Urinary bladder (tissue), 3 donors: ENCODE measurements at regions not wholly inside any gene's neighbourhood (a gene's known extent, or its start where the extent isn't known, plus 50 kb on each side); places are given as distances from the start of the nearest gene placed in this dataset.
"Not testable (repeated sequence)": the region's sequence is repeated elsewhere in the genome, so short reads cannot be mapped to it uniquely, and the experiment has no call there.

Experiments used
- DNase-seq: peaks from one replicate; pipeline ENCODE4 v3.0.0-alpha.2; 2015; ENCODE audit errors: extremely low spot score
- H3K27ac ChIP-seq: one replicate; pipeline ENCODE4 v1.5.1; 2013; ENCODE audit warnings: low read depth, mild to moderate bottlenecking, moderate library complexity
- H3K36me3 ChIP-seq: one replicate; pipeline ENCODE4 v1.6.1; 2013; ENCODE audit warnings: mild to moderate bottlenecking, moderate library complexity; ENCODE audit not compliant: insufficient read depth
- H3K4me1 ChIP-seq: one replicate; pipeline ENCODE4 v1.6.1; 2013; ENCODE audit warnings: mild to moderate bottlenecking, moderate library complexity; ENCODE audit not compliant: insufficient read depth
- H3K4me3 ChIP-seq: one replicate; pipeline ENCODE4 v1.5.1; 2013; ENCODE audit warnings: low read depth, low read length
- WGBS: extraction: QIAGEN DNeasy Blood & Tissue Kit; methylation state at CpG from one replicate; pipeline ENCODE4 v1.1.7; 2013; 5-methylcytosine and 5-hydroxymethylcytosine counted together
- donor health status: healthy with polysubstance abuse.
- donor health status: healthy.

GRCh38 chr21:10325546-10325945 lies 195.8 kb upstream of the TPTE start:
- DNase-seq, result peak; percentile 98
- H3K27ac ChIP-seq, result peak overlapping the region; percentile 6
- not testable (repeated sequence) for H3K4me3 ChIP-seq, H3K4me1 ChIP-seq, H3K36me3 ChIP-seq
- 69% methylated on average over 5 of the region's 5 CpGs for WGBS

GRCh38 chr21:10326146-10326545 lies 195.2 kb upstream of the TPTE start:
- not testable (repeated sequence) for H3K27ac ChIP-seq, H3K4me3 ChIP-seq, H3K4me1 ChIP-seq, DNase-seq, H3K36me3 ChIP-seq
- WGBS, result 83% methylated on average over 2 of the region's 2 CpGs

- WGBS, result 51% methylated on average over 6 of the region's 6 CpGs
- not testable (repeated sequence) for H3K27ac ChIP-seq, DNase-seq, H3K4me3 ChIP-seq, H3K36me3 ChIP-seq, H3K4me1 ChIP-seq
Observed at GRCh38 chr21:10328646-10329045, 192.7 kb upstream of the TPTE start.

GRCh38 chr21:10330641-10331119 lies 190.7 kb upstream of the TPTE start:
- DNase-seq, H3K4me3 ChIP-seq, H3K36me3 ChIP-seq, H3K27ac ChIP-seq, H3K4me1 ChIP-seq: not testable (repeated sequence)
- WGBS, result 75% methylated on average over 10 of the region's 10 CpGs

- WGBS, result 71% methylated on average over 5 of the region's 5 CpGs
Observed at GRCh38 chr21:10331134-10331533, 190.2 kb upstream of the TPTE start.

GRCh38 chr21:10332935-10333334 lies 188.4 kb upstream of the TPTE start:
- not testable (repeated sequence) for DNase-seq, H3K27ac ChIP-seq, H3K4me3 ChIP-seq, H3K36me3 ChIP-seq, H3K4me1 ChIP-seq
- WGBS, result 28% methylated on average over 1 of the region's 2 CpGs

More at GRCh38 chr21:10331134-10331533, 190.2 kb upstream of the TPTE start:
- not testable (repeated sequence) for H3K4me3 ChIP-seq, H3K4me1 ChIP-seq, DNase-seq, H3K27ac ChIP-seq, H3K36me3 ChIP-seq

GRCh38 chr21:10334391-10334790 lies 187.0 kb upstream of the TPTE start:
- not testable (repeated sequence) for H3K4me1 ChIP-seq, H3K27ac ChIP-seq, DNase-seq, H3K36me3 ChIP-seq, H3K4me3 ChIP-seq
- 72% methylated on average over 6 of the region's 6 CpGs for WGBS

- H3K4me1 ChIP-seq, H3K27ac ChIP-seq, H3K36me3 ChIP-seq, DNase-seq, H3K4me3 ChIP-seq: not testable (repeated sequence)
- 73% methylated on average over 25 of the region's 46 CpGs for WGBS
Observed at GRCh38 chr21:10342261-10342956, 179.0 kb upstream of the TPTE start.

- 78% methylated on average over 48 of the region's 52 CpGs for WGBS
- not testable (repeated sequence) for H3K36me3 ChIP-seq, H3K4me1 ChIP-seq, H3K4me3 ChIP-seq, H3K27ac ChIP-seq, DNase-seq
Observed at GRCh38 chr21:10343146-10343935, 178.0 kb upstream of the TPTE start.

- not testable (repeated sequence) for DNase-seq, H3K36me3 ChIP-seq, H3K4me1 ChIP-seq, H3K4me3 ChIP-seq, H3K27ac ChIP-seq
- 48% methylated on average over 5 of the region's 5 CpGs for WGBS
Observed at GRCh38 chr21:10344266-10344665, 177.1 kb upstream of the TPTE start.

GRCh38 chr21:10345178-10345612 lies 176.2 kb upstream of the TPTE start:
- H3K36me3 ChIP-seq, H3K27ac ChIP-seq, H3K4me1 ChIP-seq, DNase-seq, H3K4me3 ChIP-seq: not testable (repeated sequence)
- WGBS, result 48% methylated on average over 3 of the region's 3 CpGs

GRCh38 chr21:10346249-10346648 lies 175.1 kb upstream of the TPTE start:
- H3K27ac ChIP-seq, DNase-seq, H3K4me1 ChIP-seq, H3K36me3 ChIP-seq, H3K4me3 ChIP-seq: not testable (repeated sequence)
- WGBS, result 52% methylated on average over 4 of the region's 5 CpGs

- H3K4me1 ChIP-seq, DNase-seq, H3K4me3 ChIP-seq, H3K36me3 ChIP-seq, H3K27ac ChIP-seq: not testable (repeated sequence)
- WGBS, result 69% methylated on average over 3 of the region's 3 CpGs
Observed at GRCh38 chr21:10346933-10347615, 174.3 kb upstream of the TPTE start.
